Limb (tissue), 2 donors: ENCODE measurements at regions not wholly inside any gene's neighbourhood (a gene's known extent, or its start where the extent isn't known, plus 50 kb on each side); places are given as distances from the start of the nearest gene placed in this dataset.
"Not testable (repeated sequence)": the region's sequence is repeated elsewhere in the genome, so short reads cannot be mapped to it uniquely, and the experiment has no call there.

Experiments used
- DNase-seq, 2 donors: peaks; one replicate each; pipeline ENCODE4 v3.0.0-alpha.2; 2016; ENCODE audit errors: extremely low spot score in 2 of 2

DNA sequence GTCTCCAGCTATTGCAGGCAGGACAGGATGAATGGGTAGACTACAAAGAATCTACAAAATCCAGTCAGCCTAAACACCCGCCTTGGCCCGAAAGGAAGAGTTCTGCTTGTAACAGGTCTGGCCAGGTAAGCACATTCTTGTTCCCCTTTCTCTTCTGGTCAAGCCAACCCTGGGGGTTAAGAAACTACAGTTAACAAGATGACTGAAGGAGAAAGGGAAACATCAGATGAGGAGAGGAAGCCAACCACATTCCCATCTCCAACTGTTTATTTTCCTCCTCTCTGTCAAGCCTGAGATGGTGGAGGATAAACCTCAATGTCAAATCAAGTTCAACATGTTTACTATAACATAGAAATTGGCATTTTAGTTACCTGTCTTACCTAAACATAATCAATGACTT is 198.9 kb downstream of the IPMK start:
- no peak for DNase-seq

GRCh38 chr10:58066979-58067378 is 200.7 kb downstream of the IPMK start:
- DNase-seq = no peak

DNA sequence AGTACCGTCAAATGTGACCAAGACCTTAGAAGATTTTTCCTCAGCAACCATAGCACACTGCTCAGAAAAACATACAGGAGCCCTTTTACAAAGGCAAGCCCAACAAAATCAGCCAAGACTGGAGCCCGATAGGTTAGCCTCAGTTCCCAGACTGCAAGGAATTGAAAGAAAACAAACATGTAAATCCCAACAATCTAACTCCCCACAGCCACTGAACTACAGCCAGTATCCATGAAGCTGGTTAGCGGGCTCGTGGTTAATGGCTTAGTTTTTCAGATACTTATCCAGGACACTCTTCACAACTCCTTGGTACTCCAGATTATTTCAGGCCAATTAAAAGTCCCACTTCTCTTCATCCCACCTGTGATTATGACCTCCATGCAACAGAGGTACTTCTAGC is 201.6 kb downstream of the IPMK start:
- DNase-seq = no peak

- no peak for DNase-seq
Measured at GRCh38 chr10:58065529-58065815, 202.2 kb downstream of the IPMK start.

DNA sequence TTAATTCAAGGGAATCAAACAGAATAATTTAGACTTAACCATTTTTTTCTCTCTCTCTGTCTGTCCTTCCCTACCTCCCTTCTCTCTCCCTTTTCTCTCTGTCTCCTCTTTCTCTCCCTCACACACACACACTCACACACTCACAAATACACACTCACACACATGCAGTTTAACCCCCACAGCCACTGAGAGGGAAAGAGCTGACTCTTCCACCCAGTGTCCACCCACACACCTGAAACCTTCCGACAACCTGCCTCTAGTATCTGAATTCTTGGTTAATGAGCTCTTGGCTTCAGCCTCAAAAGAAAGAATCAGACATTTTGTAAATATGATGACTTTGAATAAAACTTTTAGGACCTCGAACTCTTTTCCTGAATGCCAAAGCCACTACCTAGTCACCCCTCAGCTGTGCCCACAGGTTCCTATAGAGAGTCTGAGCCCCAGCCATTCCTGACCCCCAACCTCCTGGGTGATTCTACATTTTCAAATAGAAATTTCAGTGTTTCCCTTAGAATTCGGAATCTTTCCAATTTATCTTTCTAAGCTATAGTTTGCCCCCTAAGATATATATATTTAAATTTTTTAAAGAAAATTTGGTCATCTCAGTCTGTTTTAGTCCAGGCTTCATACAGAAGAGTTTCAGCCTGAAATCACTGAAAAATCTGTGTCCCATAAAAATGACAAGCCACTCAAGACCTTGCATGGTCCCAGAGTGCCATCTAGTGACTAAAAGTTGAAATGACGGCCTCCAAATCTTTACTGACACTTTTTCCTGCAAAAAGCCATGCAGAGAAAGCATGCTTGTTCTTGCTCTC is 202.8 kb downstream of the IPMK start:
- DNase-seq = peak; percentile 63

DNA sequence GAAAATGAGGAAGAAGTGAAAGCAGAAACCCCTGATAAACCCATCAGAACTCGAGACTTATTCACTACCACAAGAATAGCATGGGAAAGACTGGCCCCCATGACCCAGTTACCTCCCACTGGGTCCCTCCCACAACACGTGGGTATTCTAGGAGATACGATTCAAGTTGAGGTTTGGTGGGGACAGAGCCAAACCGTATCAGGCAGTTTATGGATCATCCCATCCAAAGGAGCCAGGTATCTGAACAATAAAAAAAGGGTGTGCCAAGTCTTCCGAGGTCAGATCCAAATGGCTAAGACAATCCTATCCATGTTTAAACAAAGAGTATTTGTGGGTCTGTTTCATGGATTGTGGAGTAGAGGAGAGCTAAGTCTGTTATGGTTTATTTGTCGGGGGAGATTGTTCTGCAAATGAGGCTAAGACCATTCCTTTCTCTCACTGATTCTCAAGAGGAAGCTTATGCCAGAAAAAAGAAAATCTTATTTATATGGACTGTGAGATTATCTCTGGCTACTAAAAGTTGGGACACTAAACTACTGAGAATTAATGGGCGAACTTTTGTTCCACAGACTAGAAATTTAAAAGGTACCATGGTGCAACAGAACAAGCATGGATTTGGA is 203.7 kb downstream of the IPMK start:
- no peak for DNase-seq

GRCh38 chr10:58058683-58059082 is 209.0 kb downstream of the IPMK start:
- DNase-seq = not testable (repeated sequence)

DNA sequence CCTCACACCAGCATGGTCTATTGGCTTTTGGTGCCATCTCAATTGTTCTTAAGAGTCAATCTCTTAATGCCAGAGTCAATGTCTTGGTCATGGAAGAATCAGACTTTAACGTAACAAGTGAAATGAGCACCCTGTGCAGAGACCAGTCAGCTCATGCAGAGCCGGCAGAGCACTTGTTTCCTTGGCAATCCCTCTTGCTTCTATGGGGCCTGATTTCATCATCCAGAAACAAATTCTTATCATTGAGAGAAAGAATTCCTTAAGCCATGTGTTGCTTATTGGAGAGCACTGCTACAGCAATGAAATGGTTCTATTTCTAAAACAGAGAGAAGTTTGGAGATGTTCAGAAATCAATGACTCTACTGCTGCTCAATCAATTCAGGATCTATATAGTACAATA is 212.8 kb downstream of the IPMK start:
- no peak for DNase-seq

GRCh38 chr10:58052772-58053171 is 214.9 kb downstream of the IPMK start:
- no peak for DNase-seq

GRCh38 chr10:58050575-58050974 is 217.1 kb downstream of the IPMK start:
- DNase-seq = no peak

GRCh38 chr10:58048936-58049335 is 218.8 kb downstream of the IPMK start:
- no peak for DNase-seq

GRCh38 chr10:58044072-58044471 is 223.6 kb downstream of the IPMK start:
- DNase-seq = no peak

GRCh38 chr10:58041901-58042300 is 225.8 kb downstream of the IPMK start:
- no peak for DNase-seq

- DNase-seq = no peak
Measured at GRCh38 chr10:58030208-58030607, 237.5 kb downstream of the IPMK start.

DNA sequence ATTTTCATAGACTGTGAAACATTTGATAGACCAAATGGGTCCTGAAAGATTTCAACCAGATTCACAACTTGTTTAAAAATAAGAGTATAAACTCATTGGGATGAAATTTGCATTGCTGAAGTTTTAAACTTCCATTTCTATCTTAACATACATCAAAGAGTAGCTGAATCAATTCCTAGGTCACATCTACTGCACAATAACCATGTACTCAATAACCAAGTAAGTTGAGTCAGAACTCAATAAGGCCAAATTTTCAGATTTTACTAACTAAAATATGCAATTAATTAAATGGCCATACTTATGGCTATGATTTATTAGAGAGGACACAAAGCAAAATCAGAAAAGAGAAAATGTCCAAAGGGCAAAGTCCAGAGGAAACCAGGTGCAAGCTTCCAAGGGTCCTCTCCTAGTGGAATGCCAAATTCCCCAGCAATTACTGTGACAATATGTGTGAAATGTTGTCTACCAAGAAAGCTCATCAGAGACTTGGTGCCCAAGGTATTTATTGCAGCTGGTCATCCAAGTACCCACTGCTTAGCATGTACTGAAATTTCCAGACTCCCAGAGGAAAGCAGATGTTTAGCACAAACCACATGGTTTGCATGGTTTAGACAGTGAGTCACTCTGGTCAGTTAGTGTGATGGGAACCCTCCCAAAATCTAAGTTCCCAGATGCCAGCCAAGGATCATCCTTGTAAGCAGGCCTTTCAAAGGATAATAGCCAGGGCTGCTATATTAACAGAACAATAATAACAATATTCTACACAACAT is 238.9 kb downstream of the IPMK start:
- no peak for DNase-seq

GRCh38 chr10:58027426-58027825 is 240.3 kb downstream of the IPMK start:
- DNase-seq = no peak

DNA sequence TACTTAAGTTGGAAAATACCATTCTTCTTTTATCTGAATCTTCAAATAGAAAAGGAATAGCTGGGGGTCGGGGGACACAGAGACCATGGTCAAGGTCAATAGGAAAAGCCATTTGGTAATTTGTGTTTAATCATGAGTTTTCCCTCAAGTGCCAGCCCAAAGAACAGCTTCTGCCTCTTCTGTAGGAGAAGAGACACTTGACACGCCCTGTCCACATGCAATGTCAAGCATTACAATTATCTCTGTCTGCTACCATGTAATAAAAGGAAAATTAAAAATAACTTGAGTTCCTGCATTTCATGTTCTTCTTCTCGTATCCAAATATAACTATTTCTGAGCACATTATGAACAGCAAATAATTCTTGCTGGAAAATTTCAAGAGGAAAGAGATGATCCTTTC is 241.7 kb downstream of the IPMK start:
- DNase-seq = no peak

- no peak for DNase-seq
Measured at GRCh38 chr10:58023341-58024073, 244.2 kb downstream of the IPMK start.

DNA sequence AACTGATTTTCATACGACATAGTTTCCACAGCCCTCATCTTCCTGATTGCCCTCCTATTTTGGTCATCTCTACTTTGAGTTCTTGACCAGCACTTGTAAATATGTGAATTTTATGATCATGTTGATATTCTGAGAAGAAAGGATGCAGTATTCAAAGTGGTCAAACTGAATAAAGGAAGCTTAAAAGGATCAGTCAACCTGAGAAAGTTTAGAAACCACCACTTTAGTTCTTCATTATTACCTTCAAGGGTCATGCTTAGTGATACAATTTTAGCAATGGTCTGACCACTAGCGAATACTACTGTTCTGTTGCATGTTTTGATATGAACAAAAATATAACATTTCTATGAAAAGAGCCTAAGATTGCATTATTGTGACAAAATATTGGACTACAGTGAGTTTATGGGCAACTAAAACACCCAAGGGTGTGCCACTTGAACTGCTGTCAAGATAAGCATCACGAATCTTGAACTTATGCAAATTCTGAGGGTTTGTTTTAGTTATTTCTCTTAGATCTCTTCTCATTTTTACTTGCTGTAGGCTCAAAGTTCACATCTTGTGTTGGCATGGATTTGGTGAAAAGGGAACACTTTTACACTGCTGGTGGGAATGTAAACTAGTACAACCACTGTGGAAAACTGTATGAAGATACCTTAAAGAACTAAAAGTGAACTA is 247.7 kb downstream of the IPMK start:
- DNase-seq = no peak

- no peak for DNase-seq
Measured at GRCh38 chr10:58017719-58018367, 249.9 kb downstream of the IPMK start.

DNA sequence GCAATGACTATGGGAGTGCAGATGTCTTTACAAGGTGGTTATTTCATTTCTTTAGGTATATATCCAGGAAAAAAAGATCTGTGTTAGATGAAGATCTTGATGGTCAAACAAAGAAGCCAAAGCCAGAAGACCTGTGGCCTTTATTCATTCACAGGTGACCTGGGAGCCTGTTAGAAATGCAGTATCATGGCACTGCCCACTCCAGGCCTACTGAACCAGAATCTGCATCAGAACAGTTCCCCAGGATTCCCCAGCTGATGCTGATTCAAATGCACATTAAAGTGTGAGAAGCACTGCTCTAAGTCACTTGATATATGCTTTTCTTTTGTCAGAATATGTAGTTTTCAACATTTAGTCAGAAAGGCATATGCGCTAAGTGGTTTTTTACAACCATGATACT is 251.1 kb downstream of the IPMK start:
- no peak for DNase-seq
